HG02763 (cell line): ENCODE measurements at regions not wholly inside any gene's neighbourhood (a gene's known extent, or its start where the extent isn't known, plus 50 kb on each side); places are given as distances from the start of the nearest gene placed in this dataset.

ENCODE experiments used
- ATAC-seq: cut with Tn5 transposase; IDR thresholded peaks from one replicate; pipeline ENCODE4 v1.9.1; 2021; ENCODE audit warnings: mild to moderate bottlenecking, moderate library complexity; ENCODE audit not compliant: unreplicated experiment

GRCh38 chr15:66900586-66901310 is 164.7 kb upstream of the SMAD3 start:
- no peak for ATAC-seq

GRCh38 chr15:66901336-66902100 is 163.9 kb upstream of the SMAD3 start:
- ATAC-seq = no peak

- ATAC-seq = no peak
Observed at GRCh38 chr15:66905185-66905584, 160.2 kb upstream of the SMAD3 start.

GRCh38 chr15:66905954-66906353 is 159.4 kb upstream of the SMAD3 start:
- no peak for ATAC-seq

- no peak for ATAC-seq
Observed at GRCh38 chr15:66906668-66907614, 158.5 kb upstream of the SMAD3 start.

- ATAC-seq = no peak
Observed at GRCh38 chr15:66907826-66908743, 157.3 kb upstream of the SMAD3 start.

GRCh38 chr15:66908744-66909095 is 156.7 kb upstream of the SMAD3 start:
- ATAC-seq = no peak

- no peak for ATAC-seq
Observed at GRCh38 chr15:66909381-66909890, 156.0 kb upstream of the SMAD3 start.

- ATAC-seq = no peak
Observed at GRCh38 chr15:66911131-66911700, 154.2 kb upstream of the SMAD3 start.

GRCh38 chr15:66912001-66912400 is 153.4 kb upstream of the SMAD3 start:
- no peak for ATAC-seq

GRCh38 chr15:66912441-66912840 is 153.0 kb upstream of the SMAD3 start:
- ATAC-seq = no peak

- no peak for ATAC-seq
Observed at GRCh38 chr15:66917904-66918448, 147.4 kb upstream of the SMAD3 start.

- no peak for ATAC-seq
Observed at GRCh38 chr15:66919421-66919820, 146.0 kb upstream of the SMAD3 start.

GRCh38 chr15:66921319-66921915 is 144.0 kb upstream of the SMAD3 start:
- ATAC-seq = no peak

- ATAC-seq = no peak
Observed at GRCh38 chr15:66922608-66923007, 142.8 kb upstream of the SMAD3 start.

GRCh38 chr15:66923438-66923881 is 141.9 kb upstream of the SMAD3 start:
- no peak for ATAC-seq

- ATAC-seq = no peak
Observed at GRCh38 chr15:66924889-66925288, 140.5 kb upstream of the SMAD3 start.

- no peak for ATAC-seq
Observed at GRCh38 chr15:66925721-66926120, 139.7 kb upstream of the SMAD3 start.
